ENCODE measurements at regions not wholly inside any gene's neighbourhood (a gene's known extent, or its start where the extent isn't known, plus 50 kb on each side); places are given as distances from the start of the nearest gene placed in this dataset.

DNA sequence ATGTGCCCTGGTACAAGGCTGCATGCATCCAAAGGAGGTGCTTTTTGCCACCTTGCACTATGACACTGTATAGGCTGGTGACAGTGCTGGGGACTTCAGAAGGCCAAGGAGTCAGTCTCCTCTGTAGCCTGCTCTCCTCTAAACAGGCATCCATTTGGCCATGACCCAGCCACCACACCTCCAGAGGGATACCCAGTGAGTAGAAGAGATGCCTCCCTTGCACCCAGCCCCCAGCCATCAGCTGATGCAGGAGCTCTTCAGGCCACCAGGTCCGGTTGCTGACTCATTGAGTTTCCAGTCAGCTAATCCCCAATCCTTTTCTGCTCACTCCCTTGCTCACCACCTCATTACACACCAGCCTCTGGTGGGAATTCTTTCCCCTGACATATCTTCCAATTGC is 99.8 kb downstream of the PJA1 start:
- TF ChIP-seq, protein P1, sequence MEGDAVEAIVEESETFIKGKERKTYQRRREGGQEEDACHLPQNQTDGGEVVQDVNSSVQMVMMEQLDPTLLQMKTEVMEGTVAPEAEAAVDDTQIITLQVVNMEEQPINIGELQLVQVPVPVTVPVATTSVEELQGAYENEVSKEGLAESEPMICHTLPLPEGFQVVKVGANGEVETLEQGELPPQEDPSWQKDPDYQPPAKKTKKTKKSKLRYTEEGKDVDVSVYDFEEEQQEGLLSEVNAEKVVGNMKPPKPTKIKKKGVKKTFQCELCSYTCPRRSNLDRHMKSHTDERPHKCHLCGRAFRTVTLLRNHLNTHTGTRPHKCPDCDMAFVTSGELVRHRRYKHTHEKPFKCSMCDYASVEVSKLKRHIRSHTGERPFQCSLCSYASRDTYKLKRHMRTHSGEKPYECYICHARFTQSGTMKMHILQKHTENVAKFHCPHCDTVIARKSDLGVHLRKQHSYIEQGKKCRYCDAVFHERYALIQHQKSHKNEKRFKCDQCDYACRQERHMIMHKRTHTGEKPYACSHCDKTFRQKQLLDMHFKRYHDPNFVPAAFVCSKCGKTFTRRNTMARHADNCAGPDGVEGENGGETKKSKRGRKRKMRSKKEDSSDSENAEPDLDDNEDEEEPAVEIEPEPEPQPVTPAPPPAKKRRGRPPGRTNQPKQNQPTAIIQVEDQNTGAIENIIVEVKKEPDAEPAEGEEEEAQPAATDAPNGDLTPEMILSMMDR (IDR thresholded peaks at IDR 0.05; ENCODE audit: low read depth, low read length, missing input control): no peak
- TF ChIP-seq ZBTB33 (IDR thresholded peaks at IDR 0.05) (no peak), SP1 (IDR thresholded peaks at IDR 0.05) (no peak), MAX (IDR thresholded peaks at IDR 0.05) (no peak), YY1 (IDR thresholded peaks at IDR 0.05) (no peak), JUND (IDR thresholded peaks at IDR 0.05) (no peak)

Measured in liver (tissue), 3 donors.